OCI-LY1 (cell line): ENCODE measurements at regions not wholly inside any gene's neighbourhood (a gene's known extent, or its start where the extent isn't known, plus 50 kb on each side); places are given as distances from the start of the nearest gene placed in this dataset.

ENCODE experiments used
- H2AFZ ChIP-seq: fragments of 200-600 bp; sonication (generic), shearing (Covaris generic); 2 replicates; pipeline ENCODE4 v1.6.0; 2014; ENCODE audit warnings: antibody characterized with exemption, mild to moderate bottlenecking, low read length
- H3F3A ChIP-seq: fragments of 200-600 bp; sonication (generic), shearing (Covaris generic); 2 replicates; pipeline ENCODE4 v1.6.0; 2014; ENCODE audit warnings: mild to moderate bottlenecking, antibody characterized with exemption, low read length, moderate library complexity; ENCODE audit not compliant: insufficient read depth
- H3K27ac ChIP-seq: fragments of 200-600 bp; sonication (generic); 2 replicates; pipeline ENCODE4 v1.5.1; 2014; ENCODE audit warnings: low read length, mixed run types, mild to moderate bottlenecking, low read depth; ENCODE audit not compliant: poor library complexity, severe bottlenecking
- H3K27me3 ChIP-seq: fragments of 200-600 bp; sonication (generic); 2 replicates; pipeline ENCODE4 v1.6.0; 2014; ENCODE audit warnings: antibody characterized with exemption, mild to moderate bottlenecking, low read length, moderate library complexity; ENCODE audit not compliant: insufficient read depth
- H3K36me3 ChIP-seq: fragments of 200-600 bp; sonication (generic); 2 replicates; pipeline ENCODE4 v1.6.1; 2014; ENCODE audit warnings: mild to moderate bottlenecking, antibody characterized with exemption, low read length, moderate library complexity, mixed read lengths; ENCODE audit not compliant: insufficient read depth
- H3K4me1 ChIP-seq: fragments of 200-600 bp; sonication (generic); 2 replicates; pipeline ENCODE4 v1.5.1; 2014; ENCODE audit warnings: mild to moderate bottlenecking, low read length, moderate library complexity; ENCODE audit not compliant: insufficient read depth, severe bottlenecking
- H3K4me2 ChIP-seq: fragments of 200-600 bp; sonication (generic), shearing (Covaris generic); 2 replicates; pipeline ENCODE4 v1.6.1; 2014; ENCODE audit warnings: low read length
- H3K4me3 ChIP-seq: fragments of 200-600 bp; sonication (generic); 2 replicates; pipeline ENCODE4 v1.5.1; 2014; ENCODE audit warnings: low read length, low read depth, mild to moderate bottlenecking, mixed read lengths; ENCODE audit not compliant: poor library complexity, severe bottlenecking
- H3K79me2 ChIP-seq: fragments of 200-600 bp; shearing (Covaris generic); 2 replicates; pipeline ENCODE4 v1.6.1; 2016; ENCODE audit warnings: mixed run types, low read length, mixed read lengths; ENCODE audit not compliant: insufficient read depth
- H3K9ac ChIP-seq: fragments of 200-600 bp; sonication (generic), shearing (Covaris generic); 2 replicates; pipeline ENCODE4 v1.6.1; 2014; ENCODE audit warnings: mild to moderate bottlenecking, low read length, mixed read lengths
- H3K9me2 ChIP-seq: fragments of 200-600 bp; sonication (generic), shearing (Covaris generic); 2 replicates; pipeline ENCODE4 v1.6.1; 2014; ENCODE audit warnings: low read depth, mild to moderate bottlenecking, low read length, mixed read lengths
- H3K9me3 ChIP-seq: fragments of 200-600 bp; shearing (Covaris generic); 2 replicates; pipeline ENCODE4 v1.6.1; 2014; ENCODE audit warnings: low read length, mixed read lengths
- H4K20me1 ChIP-seq: fragments of 200-600 bp; sonication (generic), shearing (Covaris generic); 2 replicates; pipeline ENCODE4 v1.6.0; 2016; ENCODE audit warnings: mild to moderate bottlenecking, low read length; ENCODE audit not compliant: insufficient read depth
- CTCF ChIP-seq: fragments of 200-600 bp; sonication (generic), shearing (Covaris generic); IDR thresholded peaks from 2 replicates; pipeline ENCODE4 v1.5.1; 2017; ENCODE audit warnings: mild to moderate bottlenecking, antibody characterized with exemption, low read length, moderate library complexity, mixed read lengths
- EZH2 ChIP-seq: fragments of 200-600 bp; sonication (generic), shearing (Covaris generic); IDR thresholded peaks from 2 replicates; pipeline ENCODE4 v1.8.0; 2017; ENCODE audit warnings: borderline replicate concordance, mixed run types, mild to moderate bottlenecking, antibody characterized with exemption, low read length, moderate library complexity, mixed read lengths

GRCh38 chr21:15242906-15243305 lies 178.1 kb upstream of the NRIP1 start:
- Histone ChIP-seq H3K9ac (no peak overlapping the region), H3K4me3 (no peak overlapping the region), H4K20me1 (no peaks in the 10 kb centered on the region), H3K36me3 (no peaks in the 10 kb centered on the region), H3K9me3 (no peaks in the 10 kb centered on the region), H3F3A (no peaks in the 10 kb centered on the region), H3K9me2 (no peaks in the 10 kb centered on the region), H3K27me3 (no peaks in the 10 kb centered on the region), H3K4me2 (no peak overlapping the region), H2AFZ (no peak overlapping the region), H3K79me2 (no peaks in the 10 kb centered on the region), H3K27ac (no peak overlapping the region), H3K4me1 (no peaks in the 10 kb centered on the region)
- no peak for TF ChIP-seq EZH2

GRCh38 chr21:15243406-15243805 lies 178.6 kb upstream of the NRIP1 start:
- H3K9ac ChIP-seq = no peak overlapping the region
- no peak overlapping the region for H3K4me2 ChIP-seq
- H3K36me3 ChIP-seq = no peaks in the 10 kb centered on the region
- H3K4me3 ChIP-seq = no peak overlapping the region
- no peaks in the 10 kb centered on the region for H4K20me1 ChIP-seq
- no peak overlapping the region for H2AFZ ChIP-seq
- H3K4me1 ChIP-seq = no peaks in the 10 kb centered on the region
- no peaks in the 10 kb centered on the region for H3K9me2 ChIP-seq
- no peaks in the 10 kb centered on the region for H3K79me2 ChIP-seq
- no peaks in the 10 kb centered on the region for H3K9me3 ChIP-seq
- H3K27me3 ChIP-seq = no peaks in the 10 kb centered on the region
- no peak overlapping the region for H3K27ac ChIP-seq
- no peak for TF ChIP-seq CTCF
- no peak for TF ChIP-seq EZH2
- no peaks in the 10 kb centered on the region for H3F3A ChIP-seq

- H3K9ac ChIP-seq = no peak overlapping the region
- TF ChIP-seq CTCF (no peak), EZH2 (no peak)
- no peak overlapping the region for H3K4me3 ChIP-seq
- H3K9me3 ChIP-seq = no peaks in the 10 kb centered on the region
- H4K20me1 ChIP-seq = no peaks in the 10 kb centered on the region
- no peak overlapping the region for H3K27ac ChIP-seq
- no peaks in the 10 kb centered on the region for H3K4me1 ChIP-seq
- H3K4me2 ChIP-seq = no peak overlapping the region
- H3F3A ChIP-seq = no peaks in the 10 kb centered on the region
- no peaks in the 10 kb centered on the region for H3K79me2 ChIP-seq
- no peaks in the 10 kb centered on the region for H3K9me2 ChIP-seq
- no peaks in the 10 kb centered on the region for H3K27me3 ChIP-seq
- no peaks in the 10 kb centered on the region for H3K36me3 ChIP-seq
- no peak overlapping the region for H2AFZ ChIP-seq
These were observed 182.8 kb upstream of the NRIP1 start for GRCh38 chr21:15247613-15248012.

DNA sequence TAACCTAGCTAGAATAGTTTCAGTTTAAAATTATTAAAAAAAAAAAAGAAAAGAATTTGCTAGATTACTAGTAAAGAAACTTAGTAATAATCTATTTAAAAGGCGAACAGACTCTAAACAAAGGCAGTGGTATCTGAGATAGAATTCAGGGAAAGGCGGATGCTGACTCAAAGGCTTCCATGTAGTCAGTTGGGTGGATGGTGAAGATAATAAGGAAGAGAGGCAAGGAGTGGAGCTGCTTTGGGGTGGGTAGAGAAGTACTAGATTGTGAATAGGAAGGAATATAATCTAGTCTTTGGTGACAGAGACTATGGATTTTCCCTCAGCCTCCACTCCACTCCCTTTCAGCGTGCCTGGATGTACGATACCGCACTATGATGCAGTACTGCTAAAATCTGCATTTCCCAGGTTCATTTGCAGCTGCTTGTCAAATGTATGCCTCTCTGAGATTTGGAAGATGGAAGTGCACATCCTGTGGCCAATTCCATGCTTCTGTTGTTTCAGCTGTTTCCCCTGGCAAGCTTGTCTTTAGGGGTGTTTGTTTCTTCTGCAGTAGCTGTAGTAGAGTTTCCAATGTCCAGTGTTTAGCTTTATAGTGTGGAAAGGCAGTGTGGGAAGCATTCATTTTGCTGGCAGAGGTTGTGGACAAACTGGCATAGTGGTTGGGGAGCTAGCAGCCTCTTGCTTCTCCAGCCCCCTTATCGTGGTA lies 184.6 kb upstream of the NRIP1 start:
- no peak overlapping the region for H3K27ac ChIP-seq
- H4K20me1 ChIP-seq = no peaks in the 10 kb centered on the region
- no peak overlapping the region for H3K4me3 ChIP-seq
- no peaks in the 10 kb centered on the region for H3K9me3 ChIP-seq
- no peak overlapping the region for H3K4me2 ChIP-seq
- H3F3A ChIP-seq = no peaks in the 10 kb centered on the region
- no peak overlapping the region for H2AFZ ChIP-seq
- no peaks in the 10 kb centered on the region for H3K4me1 ChIP-seq
- no peak for TF ChIP-seq CTCF
- no peak for TF ChIP-seq EZH2
- no peaks in the 10 kb centered on the region for H3K79me2 ChIP-seq
- no peaks in the 10 kb centered on the region for H3K9me2 ChIP-seq
- no peaks in the 10 kb centered on the region for H3K36me3 ChIP-seq
- H3K9ac ChIP-seq = no peak overlapping the region
- H3K27me3 ChIP-seq = no peaks in the 10 kb centered on the region
